DMS 273 (cell line): ENCODE measurements at regions not wholly inside any gene's neighbourhood (a gene's known extent, or its start where the extent isn't known, plus 50 kb on each side); places are given as distances from the start of the nearest gene placed in this dataset.
"Not testable (repeated sequence)": the region's sequence is repeated elsewhere in the genome, so short reads cannot be mapped to it uniquely, and the experiment has no call there.

Source experiments
- DNase-seq: peaks from one replicate; lab custom pipeline; 2025; ENCODE audit not compliant: unreplicated experiment; lab: John Stamatoyannopoulos, UW

DNA sequence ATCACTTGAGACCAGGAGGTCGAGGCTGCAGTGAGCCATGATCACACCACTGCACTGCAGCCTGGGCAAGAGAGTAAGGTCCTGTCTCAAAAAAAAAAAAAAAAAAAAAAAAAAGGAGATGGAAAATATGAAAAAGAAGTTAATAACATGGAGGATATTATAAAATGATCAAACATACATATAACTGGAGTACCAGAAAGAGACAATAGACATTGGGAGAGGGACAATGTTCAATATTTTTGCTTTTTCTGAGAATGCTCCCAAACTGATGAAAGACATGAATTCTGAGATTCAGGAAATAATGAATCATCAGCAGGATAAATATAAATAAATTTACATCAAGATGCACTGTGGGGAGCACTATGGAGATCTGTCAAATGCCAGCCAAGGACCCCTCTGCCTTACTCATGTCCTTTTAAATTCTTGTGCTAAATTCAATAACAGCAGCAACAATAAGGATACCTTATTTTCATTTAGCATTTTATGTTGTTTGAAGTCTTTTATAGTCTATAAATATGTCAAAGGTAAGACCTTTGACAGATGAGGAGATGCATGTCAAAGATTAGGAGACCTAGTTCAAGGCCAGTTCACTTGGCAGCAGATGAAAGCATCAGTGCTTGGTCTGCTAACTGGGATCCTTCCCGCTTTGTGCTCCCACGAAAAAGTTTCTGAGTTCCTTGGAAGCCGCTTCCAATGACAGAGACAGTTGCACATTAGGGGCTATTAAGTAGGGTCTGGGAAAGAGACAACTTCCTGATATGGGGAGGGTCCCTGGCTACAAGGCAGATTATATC lies 97.7 kb downstream of the TLR5 start:
- DNase-seq, result no peak

DNA sequence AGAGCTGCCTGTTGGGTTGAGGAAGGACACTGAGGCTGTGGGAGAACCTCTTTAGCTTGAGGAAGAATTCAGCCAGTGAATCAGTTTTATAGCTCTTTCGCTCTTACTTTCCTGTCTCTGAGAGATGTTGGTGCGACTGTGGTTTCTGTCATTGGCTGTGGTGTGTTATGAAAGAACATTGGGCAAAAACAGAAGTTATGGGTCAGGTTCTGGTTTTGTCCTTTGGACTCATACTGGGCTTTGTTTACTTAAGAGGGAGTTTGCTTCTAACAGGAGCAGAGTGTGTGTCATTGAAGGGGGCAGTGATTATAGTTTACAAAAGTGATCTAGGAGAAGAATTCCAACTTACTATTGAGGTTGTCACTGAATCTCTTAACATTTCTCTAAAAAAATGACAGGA lies 97.0 kb downstream of the TLR5 start:
- DNase-seq, result no peak

DNA sequence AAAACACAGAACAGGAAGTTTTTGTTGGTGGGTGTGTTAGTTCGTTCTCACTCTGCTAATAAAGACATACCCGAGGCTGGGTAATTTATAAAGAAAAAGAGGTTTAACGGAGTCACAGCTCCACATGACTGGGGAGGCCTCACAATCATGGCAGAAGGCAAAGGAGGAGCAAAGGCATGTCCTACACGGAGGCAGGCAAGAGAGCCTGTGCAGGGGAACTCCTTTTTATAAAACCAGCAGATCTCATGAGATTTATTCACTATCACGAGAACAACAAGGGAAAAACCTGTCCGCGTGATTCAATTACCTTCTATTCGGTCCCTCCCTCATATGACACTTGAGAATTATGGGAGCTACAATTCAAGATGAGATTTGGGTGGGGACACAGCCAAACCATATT lies 96.6 kb downstream of the TLR5 start:
- DNase-seq, result not testable (repeated sequence)

DNA sequence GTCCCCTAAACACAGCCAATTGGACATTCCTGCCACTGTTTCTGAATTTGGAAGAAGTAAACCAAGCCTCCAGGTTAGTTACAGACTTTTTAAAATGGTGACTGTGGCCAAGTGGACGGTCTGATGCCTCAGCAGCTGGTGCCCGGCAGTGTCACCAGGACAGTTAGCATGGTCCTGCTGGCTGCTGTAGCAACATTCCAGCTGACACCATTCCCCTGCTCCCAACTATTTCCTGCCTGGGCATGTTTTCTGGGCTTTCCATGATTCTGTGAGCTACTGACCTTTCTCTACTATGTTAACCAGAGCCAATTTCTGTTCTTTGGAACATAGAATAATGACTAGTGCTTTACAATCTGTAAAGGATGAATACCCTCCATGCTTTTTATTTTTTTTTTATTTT lies 95.0 kb downstream of the TLR5 start:
- no peak for DNase-seq

DNA sequence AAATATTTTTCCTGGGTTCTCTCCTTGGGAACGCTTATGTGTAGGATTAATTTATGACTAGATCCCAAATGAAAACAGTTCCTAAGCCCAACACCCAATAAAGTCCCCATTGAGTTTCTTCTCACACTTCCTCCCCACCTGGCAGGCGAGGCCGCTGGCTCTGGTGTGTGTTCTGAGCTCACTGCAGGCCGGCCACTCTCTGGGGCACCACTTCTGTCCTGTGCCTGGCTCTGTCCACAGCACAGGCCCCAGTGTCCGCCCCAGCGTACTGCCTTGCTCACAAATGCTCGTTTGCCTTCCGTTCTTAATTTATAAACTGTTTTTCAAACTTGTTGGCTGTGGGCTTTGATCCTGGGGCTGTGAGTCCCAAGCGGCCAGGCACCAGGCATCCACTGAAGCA lies 90.6 kb downstream of the TLR5 start:
- no peak for DNase-seq

DNA sequence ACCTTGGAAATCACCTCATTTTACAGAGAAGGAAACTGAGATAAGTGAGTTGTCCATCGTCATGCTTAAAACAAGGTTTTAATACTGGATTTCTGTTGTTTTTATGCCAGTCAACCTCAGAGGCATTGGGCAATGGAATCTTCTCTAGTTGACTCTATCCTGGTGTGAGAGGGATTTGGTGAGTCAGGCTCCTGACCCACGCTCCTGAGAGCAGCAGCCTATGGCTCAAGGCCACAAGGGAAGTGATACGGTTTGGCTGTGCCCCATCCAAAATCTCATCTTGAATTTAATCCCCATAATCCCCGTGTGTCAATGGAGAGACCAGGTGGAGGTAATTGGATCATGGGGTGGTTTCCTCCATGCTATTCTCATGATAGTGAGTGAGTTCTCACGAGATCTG lies 90.1 kb downstream of the TLR5 start:
- no peak for DNase-seq

DNA sequence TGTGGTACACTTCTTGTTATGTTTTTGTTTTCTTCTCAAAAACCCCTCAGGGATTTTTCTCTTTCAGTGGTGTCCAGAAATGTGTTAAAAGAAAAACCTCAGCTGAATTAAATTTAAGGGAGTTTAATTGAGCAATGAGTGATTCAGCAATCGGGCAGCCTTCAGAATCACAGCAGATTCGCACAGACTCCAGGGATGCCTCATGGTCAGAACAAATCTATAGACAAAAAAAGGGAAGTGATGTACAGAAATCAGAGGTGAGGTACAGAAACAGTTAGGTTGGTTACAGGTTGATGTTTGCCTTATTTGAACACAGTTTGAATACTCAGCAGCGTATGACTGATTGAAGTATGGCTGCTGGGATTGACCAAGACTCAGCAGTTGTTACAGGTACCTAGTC lies 86.2 kb downstream of the TLR5 start:
- no peak for DNase-seq

DNA sequence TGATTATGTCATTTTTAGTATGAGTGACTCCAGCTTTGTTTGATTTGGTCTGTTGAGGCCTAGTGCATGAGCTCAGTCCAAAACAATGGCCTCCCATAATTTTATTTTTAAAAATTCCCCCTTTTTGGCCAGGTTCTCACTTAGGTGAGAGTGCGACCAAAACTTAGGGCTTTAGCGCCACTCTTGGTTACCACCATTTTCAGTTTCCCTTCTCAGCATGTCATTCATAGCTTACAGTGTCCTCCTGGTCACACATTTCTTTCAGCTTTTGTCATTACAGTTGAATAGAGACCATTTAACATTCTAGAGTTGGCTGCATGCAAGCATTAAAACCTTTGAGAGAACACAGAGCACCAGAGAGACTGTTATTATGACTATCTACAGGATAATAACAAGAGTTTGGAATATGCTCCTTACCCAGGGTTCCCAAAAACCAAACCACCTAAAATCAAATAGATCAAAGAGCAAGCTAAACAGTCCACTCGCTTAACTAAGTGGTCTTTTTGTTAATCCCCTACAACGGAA lies 85.4 kb downstream of the TLR5 start:
- no peak for DNase-seq
